SJSA1 (cell line): ENCODE measurements at regions not wholly inside any gene's neighbourhood (a gene's known extent, or its start where the extent isn't known, plus 50 kb on each side); places are given as distances from the start of the nearest gene placed in this dataset.

Experiments
- DNase-seq, 2 experiments: peaks; one replicate each; pipeline ENCODE4 v3.0.0-alpha.2; 2015 to 2020; ENCODE audit warnings: low spot score in 2 of 2, low read depth in 1 of 2
- H3K27ac ChIP-seq: fragments of 250-450 bp; sonication (Bioruptor Pico); 2 replicates; pipeline ENCODE4 v1.5.1; 2020; ENCODE audit warnings: mild to moderate bottlenecking, moderate library complexity
- H3K27me3 ChIP-seq: fragments of 250-450 bp; sonication (Bioruptor Pico); replicated peaks from 2 replicates; pipeline ENCODE4 v1.5.1; 2020; ENCODE audit warnings: mild to moderate bottlenecking, moderate library complexity
- H3K36me3 ChIP-seq: fragments of 250-450 bp; sonication (Bioruptor Pico); 2 replicates; pipeline ENCODE4 v1.5.1; 2020; ENCODE audit warnings: mild to moderate bottlenecking
- H3K4me1 ChIP-seq: fragments of 250-450 bp; sonication (Bioruptor Pico); replicated peaks from 2 replicates; pipeline ENCODE4 v1.6.1; 2021; ENCODE audit warnings: mild to moderate bottlenecking
- H3K4me3 ChIP-seq: fragments of 250-450 bp; sonication (Bioruptor Pico); 2 replicates; pipeline ENCODE4 v1.5.1; 2020; ENCODE audit warnings: mild to moderate bottlenecking
- H3K9me3 ChIP-seq: fragments of 250-450 bp; sonication (Bioruptor Pico); replicated peaks from 2 replicates; pipeline ENCODE4 v1.5.1; 2020; ENCODE audit warnings: mild to moderate bottlenecking

- Histone ChIP-seq H3K27ac (no peak overlapping the region), H3K4me1 (no peaks in the 10 kb centered on the region), H3K27me3 (no peaks in the 10 kb centered on the region), H3K36me3 (no peaks in the 10 kb centered on the region), H3K4me3 (no peak overlapping the region), H3K9me3 (no peaks in the 10 kb centered on the region)
- DNase-seq = no peak
These were observed 182.1 kb upstream of the OPRM1 start for GRCh38 chr6:153856929-153857376.

- DNase-seq = no peak
- no peak overlapping the region for H3K4me3 ChIP-seq
- no peaks in the 10 kb centered on the region for H3K9me3 ChIP-seq
- no peaks in the 10 kb centered on the region for H3K4me1 ChIP-seq
- H3K36me3 ChIP-seq = no peaks in the 10 kb centered on the region
- H3K27ac ChIP-seq = no peak overlapping the region
- H3K27me3 ChIP-seq = no peaks in the 10 kb centered on the region
These were observed 186.6 kb upstream of the OPRM1 start for GRCh38 chr6:153852481-153852880.

GRCh38 chr6:153852034-153852433, 187.0 kb upstream of the OPRM1 start:
- no peaks in the 10 kb centered on the region for H3K27me3 ChIP-seq
- no peaks in the 10 kb centered on the region for H3K9me3 ChIP-seq
- no peaks in the 10 kb centered on the region for H3K4me1 ChIP-seq
- H3K4me3 ChIP-seq = no peak overlapping the region
- H3K27ac ChIP-seq = no peak overlapping the region
- no peaks in the 10 kb centered on the region for H3K36me3 ChIP-seq
- DNase-seq = no peak

- no peaks in the 10 kb centered on the region for H3K9me3 ChIP-seq
- H3K27me3 ChIP-seq = no peaks in the 10 kb centered on the region
- no peak for DNase-seq
- H3K36me3 ChIP-seq = no peaks in the 10 kb centered on the region
- no peaks in the 10 kb centered on the region for H3K4me1 ChIP-seq
- no peak overlapping the region for H3K4me3 ChIP-seq
- H3K27ac ChIP-seq = no peak overlapping the region
These were observed 189.8 kb upstream of the OPRM1 start for GRCh38 chr6:153849072-153849779.

- Histone ChIP-seq H3K4me1 (no peaks in the 10 kb centered on the region), H3K36me3 (no peaks in the 10 kb centered on the region), H3K27me3 (no peaks in the 10 kb centered on the region), H3K27ac (no peak overlapping the region), H3K4me3 (no peak overlapping the region), H3K9me3 (no peaks in the 10 kb centered on the region)
- DNase-seq = no peak
These were observed 195.6 kb upstream of the OPRM1 start for GRCh38 chr6:153843420-153843819.

GRCh38 chr6:153842491-153842890, 196.5 kb upstream of the OPRM1 start:
- H3K4me3 ChIP-seq = no peak overlapping the region
- H3K4me1 ChIP-seq = no peaks in the 10 kb centered on the region
- no peak overlapping the region for H3K27ac ChIP-seq
- no peaks in the 10 kb centered on the region for H3K27me3 ChIP-seq
- H3K9me3 ChIP-seq = no peaks in the 10 kb centered on the region
- H3K36me3 ChIP-seq = no peaks in the 10 kb centered on the region
- no peak for DNase-seq

GRCh38 chr6:153840039-153840850, 198.8 kb upstream of the OPRM1 start:
- Histone ChIP-seq H3K4me1 (no peaks in the 10 kb centered on the region), H3K36me3 (no peaks in the 10 kb centered on the region), H3K27ac (no peak overlapping the region), H3K27me3 (no peaks in the 10 kb centered on the region), H3K4me3 (no peak overlapping the region), H3K9me3 (no peaks in the 10 kb centered on the region)
- DNase-seq = no peak

GRCh38 chr6:153832543-153832942, 206.5 kb upstream of the OPRM1 start:
- Histone ChIP-seq H3K9me3 (no peaks in the 10 kb centered on the region), H3K4me3 (no peak overlapping the region), H3K36me3 (no peaks in the 10 kb centered on the region), H3K27me3 (no peaks in the 10 kb centered on the region), H3K4me1 (no peaks in the 10 kb centered on the region), H3K27ac (no peak overlapping the region)
- DNase-seq = no peak

- Histone ChIP-seq H3K9me3 (no peaks in the 10 kb centered on the region), H3K4me3 (no peak overlapping the region), H3K4me1 (no peaks in the 10 kb centered on the region), H3K36me3 (no peaks in the 10 kb centered on the region), H3K27ac (no peak overlapping the region), H3K27me3 (no peaks in the 10 kb centered on the region)
- DNase-seq = no peak
These were observed 207.5 kb upstream of the OPRM1 start for GRCh38 chr6:153831350-153832078.

- no peak overlapping the region for H3K4me3 ChIP-seq
- DNase-seq = no peak
- H3K27me3 ChIP-seq = no peaks in the 10 kb centered on the region
- no peaks in the 10 kb centered on the region; the same call in 1 of the 2 replicates for H3K9me3 ChIP-seq
- no peaks in the 10 kb centered on the region for H3K4me1 ChIP-seq
- no peak overlapping the region for H3K27ac ChIP-seq
- no peaks in the 10 kb centered on the region for H3K36me3 ChIP-seq
These were observed 221.9 kb upstream of the OPRM1 start for GRCh38 chr6:153817173-153817572.

GRCh38 chr6:153816366-153816765, 222.7 kb upstream of the OPRM1 start:
- H3K27me3 ChIP-seq = no peaks in the 10 kb centered on the region
- DNase-seq = no peak
- H3K9me3 ChIP-seq = no peaks in the 10 kb centered on the region; the same call in 1 of the 2 replicates
- no peak overlapping the region for H3K27ac ChIP-seq
- no peaks in the 10 kb centered on the region for H3K4me1 ChIP-seq
- H3K4me3 ChIP-seq = no peak overlapping the region
- no peaks in the 10 kb centered on the region for H3K36me3 ChIP-seq

- no peaks in the 10 kb centered on the region for H3K27me3 ChIP-seq
- no peak for DNase-seq
- no peak overlapping the region for H3K4me3 ChIP-seq
- no peak overlapping the region for H3K27ac ChIP-seq
- no peaks in the 10 kb centered on the region; the same call in 1 of the 2 replicates for H3K9me3 ChIP-seq
- no peaks in the 10 kb centered on the region for H3K4me1 ChIP-seq
- no peaks in the 10 kb centered on the region for H3K36me3 ChIP-seq
These were observed 224.9 kb upstream of the OPRM1 start for GRCh38 chr6:153814136-153814535.

- H3K4me3 ChIP-seq = no peak overlapping the region
- no peaks in the 10 kb centered on the region for H3K36me3 ChIP-seq
- DNase-seq = no peak
- H3K4me1 ChIP-seq = no peaks in the 10 kb centered on the region
- H3K27ac ChIP-seq = no peak overlapping the region
- H3K9me3 ChIP-seq = no peaks in the 10 kb centered on the region
- H3K27me3 ChIP-seq = peaks cover 12% of the 10 kb centered on the region; the same call in 1 of the 2 replicates
These were observed 234.2 kb upstream of the OPRM1 start for GRCh38 chr6:153804755-153805330.
